ENCODE measurements at regions not wholly inside any gene's neighbourhood (a gene's known extent, or its start where the extent isn't known, plus 50 kb on each side); places are given as distances from the start of the nearest gene placed in this dataset.

DNA sequence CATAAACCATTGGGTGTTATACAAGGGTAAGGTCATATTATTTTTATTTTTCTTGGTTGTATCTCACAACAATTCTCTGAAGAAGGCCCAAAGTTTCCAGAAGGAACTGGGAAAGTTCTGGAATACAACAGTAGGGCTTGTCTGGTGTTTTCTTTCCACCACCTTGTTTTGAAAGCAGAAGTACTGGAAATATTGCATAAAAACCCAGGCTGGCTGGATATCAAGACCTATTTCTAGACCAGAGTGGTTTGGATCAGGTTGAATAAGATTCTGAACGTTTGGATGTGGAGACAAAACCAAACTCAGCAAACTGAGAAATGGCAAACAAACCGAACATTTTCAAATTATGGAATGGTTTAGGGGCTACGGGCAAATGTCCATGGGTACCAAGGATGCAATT lies 182.6 kb upstream of the FZD8 start:
- no peak overlapping the region for H3K9ac ChIP-seq (ENCODE audit: low read depth, low read length, poor library complexity, severe bottlenecking)
- H3K9me2 ChIP-seq (replicated peaks; ENCODE audit: low read depth, low read length), result no peaks in the 10 kb centered on the region
- no peaks in the 10 kb centered on the region for H3K79me2 ChIP-seq (ENCODE audit: insufficient read depth, low read length)
- no peaks in the 10 kb centered on the region for H4K20me1 ChIP-seq (ENCODE audit: insufficient read depth, low read length, poor library complexity, severe bottlenecking)
- no peak overlapping the region for H2AFZ ChIP-seq (ENCODE audit: low read length)
- H3K27me3 ChIP-seq (ENCODE audit: insufficient read depth, low read length, poor library complexity, severe bottlenecking), result no peaks in the 10 kb centered on the region
- H3F3A ChIP-seq (ENCODE audit: low read depth), result no peaks in the 10 kb centered on the region
- TF ChIP-seq, protein P1, sequence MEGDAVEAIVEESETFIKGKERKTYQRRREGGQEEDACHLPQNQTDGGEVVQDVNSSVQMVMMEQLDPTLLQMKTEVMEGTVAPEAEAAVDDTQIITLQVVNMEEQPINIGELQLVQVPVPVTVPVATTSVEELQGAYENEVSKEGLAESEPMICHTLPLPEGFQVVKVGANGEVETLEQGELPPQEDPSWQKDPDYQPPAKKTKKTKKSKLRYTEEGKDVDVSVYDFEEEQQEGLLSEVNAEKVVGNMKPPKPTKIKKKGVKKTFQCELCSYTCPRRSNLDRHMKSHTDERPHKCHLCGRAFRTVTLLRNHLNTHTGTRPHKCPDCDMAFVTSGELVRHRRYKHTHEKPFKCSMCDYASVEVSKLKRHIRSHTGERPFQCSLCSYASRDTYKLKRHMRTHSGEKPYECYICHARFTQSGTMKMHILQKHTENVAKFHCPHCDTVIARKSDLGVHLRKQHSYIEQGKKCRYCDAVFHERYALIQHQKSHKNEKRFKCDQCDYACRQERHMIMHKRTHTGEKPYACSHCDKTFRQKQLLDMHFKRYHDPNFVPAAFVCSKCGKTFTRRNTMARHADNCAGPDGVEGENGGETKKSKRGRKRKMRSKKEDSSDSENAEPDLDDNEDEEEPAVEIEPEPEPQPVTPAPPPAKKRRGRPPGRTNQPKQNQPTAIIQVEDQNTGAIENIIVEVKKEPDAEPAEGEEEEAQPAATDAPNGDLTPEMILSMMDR (conservative IDR thresholded peaks at IDR 0.05; ENCODE audit: low read length), result no peak
- no peak for TF ChIP-seq EZH2phosphoT487 (IDR thresholded peaks at IDR 0.05; ENCODE audit: borderline replicate concordance)
- H3K4me3 ChIP-seq (ENCODE audit: low read length, poor library complexity, severe bottlenecking), result no peak overlapping the region
- H3K9me3 ChIP-seq (ENCODE audit: insufficient read depth, low read depth, low read length), result no peaks in the 10 kb centered on the region
- H3K36me3 ChIP-seq (ENCODE audit: insufficient read depth, low read length), result no peaks in the 10 kb centered on the region
- H3K4me2 ChIP-seq (ENCODE audit: low read depth, low read length, poor library complexity, severe bottlenecking), result no peak overlapping the region
- H3K4me1 ChIP-seq (ENCODE audit: insufficient read depth, low read length, poor library complexity, severe bottlenecking), result no peaks in the 10 kb centered on the region

DNA sequence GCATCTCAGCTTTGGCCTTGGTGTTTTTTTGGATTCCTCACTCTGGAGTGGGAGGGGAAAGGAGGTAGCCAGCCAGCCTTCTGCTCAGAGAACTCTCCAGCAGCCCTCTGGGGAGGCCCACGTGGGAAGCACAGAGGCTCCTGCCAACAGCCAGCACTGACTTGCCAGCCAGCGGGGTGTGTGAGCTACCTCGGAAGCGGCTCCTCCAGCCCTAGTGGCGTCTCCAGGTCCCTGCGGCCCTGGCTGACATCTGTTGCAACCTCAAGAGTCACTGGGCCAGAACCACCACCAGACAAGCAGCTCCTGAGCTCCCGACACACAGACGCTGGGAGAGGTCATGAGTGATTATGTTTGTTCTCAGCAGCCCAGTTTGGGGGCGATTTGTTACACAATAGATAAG lies 180.2 kb upstream of the FZD8 start:
- TF ChIP-seq, protein P1 (conservative IDR thresholded peaks at IDR 0.05; ENCODE audit: low read length), result no peak
- no peak for TF ChIP-seq EZH2phosphoT487 (IDR thresholded peaks at IDR 0.05; ENCODE audit: borderline replicate concordance)
- Histone ChIP-seq H3K4me3 (ENCODE audit: low read length, poor library complexity, severe bottlenecking) (no peak overlapping the region), H2AFZ (ENCODE audit: low read length) (no peak overlapping the region), H3K79me2 (ENCODE audit: insufficient read depth, low read length) (no peaks in the 10 kb centered on the region), H3K9ac (ENCODE audit: low read depth, low read length, poor library complexity, severe bottlenecking) (no peak overlapping the region), H3K9me3 (ENCODE audit: insufficient read depth, low read depth, low read length) (no peaks in the 10 kb centered on the region), H3F3A (ENCODE audit: low read depth) (no peaks in the 10 kb centered on the region), H3K4me1 (ENCODE audit: insufficient read depth, low read length, poor library complexity, severe bottlenecking) (no peaks in the 10 kb centered on the region), H3K36me3 (ENCODE audit: insufficient read depth, low read length) (no peaks in the 10 kb centered on the region), H3K9me2 (replicated peaks; ENCODE audit: low read depth, low read length) (no peaks in the 10 kb centered on the region), H3K4me2 (ENCODE audit: low read depth, low read length, poor library complexity, severe bottlenecking) (no peak overlapping the region), H3K27me3 (ENCODE audit: insufficient read depth, low read length, poor library complexity, severe bottlenecking) (no peaks in the 10 kb centered on the region), H4K20me1 (ENCODE audit: insufficient read depth, low read length, poor library complexity, severe bottlenecking) (no peaks in the 10 kb centered on the region)

DNA sequence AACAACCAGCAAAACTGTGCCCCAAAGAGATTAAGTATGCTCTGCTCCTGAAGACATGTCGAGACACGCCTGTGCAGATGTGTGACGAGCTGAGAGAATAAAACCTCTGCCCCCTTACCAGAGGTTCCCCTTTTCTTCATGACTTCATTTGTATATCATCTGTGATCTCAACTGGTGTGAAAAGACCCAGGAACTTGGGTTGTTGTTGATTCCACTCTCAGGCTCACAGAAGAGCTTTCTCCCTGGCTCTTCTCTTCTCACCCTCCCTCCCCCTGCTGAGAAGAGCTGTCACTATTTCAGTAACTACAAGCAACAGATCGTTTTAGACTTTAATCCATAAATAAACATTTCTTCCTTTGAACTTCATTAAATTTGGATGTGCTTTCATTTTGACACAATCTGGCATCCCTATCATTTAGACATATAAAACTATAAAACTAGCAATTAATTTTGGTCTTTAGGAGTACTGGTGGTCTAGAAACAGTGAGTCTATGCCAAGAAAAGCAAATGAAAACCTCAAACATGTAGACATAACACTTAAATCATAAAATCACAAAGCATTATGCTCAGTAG lies 179.3 kb upstream of the FZD8 start:
- H3K9me3 ChIP-seq (ENCODE audit: insufficient read depth, low read depth, low read length), result no peaks in the 10 kb centered on the region
- H3K79me2 ChIP-seq (ENCODE audit: insufficient read depth, low read length), result no peaks in the 10 kb centered on the region
- no peak overlapping the region for H3K4me3 ChIP-seq (ENCODE audit: low read length, poor library complexity, severe bottlenecking)
- H3K36me3 ChIP-seq (ENCODE audit: insufficient read depth, low read length), result no peaks in the 10 kb centered on the region
- no peak for TF ChIP-seq EZH2phosphoT487 (IDR thresholded peaks at IDR 0.05; ENCODE audit: borderline replicate concordance)
- TF ChIP-seq, protein P1 (conservative IDR thresholded peaks at IDR 0.05; ENCODE audit: low read length), result no peak
- no peak overlapping the region for H2AFZ ChIP-seq (ENCODE audit: low read length)
- no peaks in the 10 kb centered on the region for H3K4me1 ChIP-seq (ENCODE audit: insufficient read depth, low read length, poor library complexity, severe bottlenecking)
- H4K20me1 ChIP-seq (ENCODE audit: insufficient read depth, low read length, poor library complexity, severe bottlenecking), result no peaks in the 10 kb centered on the region
- H3K4me2 ChIP-seq (ENCODE audit: low read depth, low read length, poor library complexity, severe bottlenecking), result no peak overlapping the region
- no peaks in the 10 kb centered on the region for H3K27me3 ChIP-seq (ENCODE audit: insufficient read depth, low read length, poor library complexity, severe bottlenecking)
- no peak overlapping the region for H3K9ac ChIP-seq (ENCODE audit: low read depth, low read length, poor library complexity, severe bottlenecking)
- H3K9me2 ChIP-seq (replicated peaks; ENCODE audit: low read depth, low read length), result no peaks in the 10 kb centered on the region
- no peaks in the 10 kb centered on the region for H3F3A ChIP-seq (ENCODE audit: low read depth)

Measured in Loucy (cell line).